ENCODE measurements at regions not wholly inside any gene's neighbourhood (a gene's known extent, or its start where the extent isn't known, plus 50 kb on each side); places are given as distances from the start of the nearest gene placed in this dataset.
A peak's percentile ranks its signal among the peaks of the same experiment; 100 is the strongest.

DNA sequence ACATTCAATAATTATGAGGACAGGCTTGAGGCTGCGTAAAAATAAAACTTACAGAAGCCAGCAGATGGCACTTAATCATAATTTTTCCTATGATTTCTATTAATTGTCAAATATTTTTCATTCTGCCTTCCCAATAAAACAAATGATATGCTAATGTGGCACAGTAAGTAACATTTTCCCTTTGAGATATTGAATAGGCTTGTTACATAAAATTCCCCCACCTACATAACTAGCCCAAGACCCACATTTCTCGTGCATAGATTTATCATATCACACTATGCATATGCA lies 55.4 kb upstream of the PTGFRN start:
- H3K4me3 ChIP-seq (replicated peaks; ENCODE audit: low read depth, low read length) = no peak overlapping the region
- DNase-seq (ENCODE audit: low read depth) = peak; percentile 40
- TF ChIP-seq, protein P1, sequence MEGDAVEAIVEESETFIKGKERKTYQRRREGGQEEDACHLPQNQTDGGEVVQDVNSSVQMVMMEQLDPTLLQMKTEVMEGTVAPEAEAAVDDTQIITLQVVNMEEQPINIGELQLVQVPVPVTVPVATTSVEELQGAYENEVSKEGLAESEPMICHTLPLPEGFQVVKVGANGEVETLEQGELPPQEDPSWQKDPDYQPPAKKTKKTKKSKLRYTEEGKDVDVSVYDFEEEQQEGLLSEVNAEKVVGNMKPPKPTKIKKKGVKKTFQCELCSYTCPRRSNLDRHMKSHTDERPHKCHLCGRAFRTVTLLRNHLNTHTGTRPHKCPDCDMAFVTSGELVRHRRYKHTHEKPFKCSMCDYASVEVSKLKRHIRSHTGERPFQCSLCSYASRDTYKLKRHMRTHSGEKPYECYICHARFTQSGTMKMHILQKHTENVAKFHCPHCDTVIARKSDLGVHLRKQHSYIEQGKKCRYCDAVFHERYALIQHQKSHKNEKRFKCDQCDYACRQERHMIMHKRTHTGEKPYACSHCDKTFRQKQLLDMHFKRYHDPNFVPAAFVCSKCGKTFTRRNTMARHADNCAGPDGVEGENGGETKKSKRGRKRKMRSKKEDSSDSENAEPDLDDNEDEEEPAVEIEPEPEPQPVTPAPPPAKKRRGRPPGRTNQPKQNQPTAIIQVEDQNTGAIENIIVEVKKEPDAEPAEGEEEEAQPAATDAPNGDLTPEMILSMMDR (IDR thresholded peaks at IDR 0.05; ENCODE audit: low read length, missing control alignments) = peak; percentile 17

DNA sequence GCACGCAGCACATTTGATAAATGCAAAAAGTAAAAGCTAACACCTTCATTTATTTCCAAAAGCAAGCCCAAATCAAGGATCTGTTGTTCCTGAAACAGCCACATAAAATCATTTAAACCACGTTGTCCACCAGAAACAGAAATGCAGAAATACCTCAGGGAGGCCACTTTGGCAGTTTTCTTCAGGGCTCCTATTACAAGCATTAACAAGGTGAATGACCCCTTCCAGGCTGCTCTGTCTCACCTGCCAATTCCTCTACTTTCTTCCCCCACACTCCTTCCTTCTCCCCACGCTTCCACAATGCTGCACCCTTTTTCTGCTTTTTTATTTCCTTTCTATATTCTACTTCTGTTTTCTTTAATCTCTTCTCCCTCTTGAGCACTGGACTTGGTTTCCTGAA lies 55.0 kb upstream of the PTGFRN start:
- H3K4me3 ChIP-seq (replicated peaks; ENCODE audit: low read depth, low read length) = no peak overlapping the region
- TF ChIP-seq, protein P1 (IDR thresholded peaks at IDR 0.05; ENCODE audit: low read length, missing control alignments) = no peak
- no peak for DNase-seq (ENCODE audit: low read depth)

DNA sequence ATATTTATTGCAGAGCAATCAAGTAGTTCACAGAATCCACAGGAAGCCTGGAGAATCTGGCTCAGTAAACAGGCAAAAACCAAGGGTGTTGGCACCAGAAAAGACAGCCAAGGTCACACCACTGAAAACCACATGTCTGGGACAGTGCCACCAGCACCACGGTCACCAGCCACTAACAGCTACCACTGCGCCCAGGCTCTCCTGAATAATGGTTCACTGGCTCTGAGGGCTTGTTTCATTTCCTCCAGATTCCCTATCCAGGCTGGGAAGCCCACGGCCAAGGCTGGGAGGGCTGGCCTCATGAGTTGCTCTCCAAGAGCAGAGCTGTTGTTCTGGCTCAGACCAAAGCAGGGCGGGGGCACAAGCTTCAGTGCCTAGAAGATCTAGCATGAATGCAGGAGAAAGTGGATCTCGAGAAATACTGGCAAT lies 54.5 kb upstream of the PTGFRN start:
- TF ChIP-seq, protein P1 (IDR thresholded peaks at IDR 0.05; ENCODE audit: low read length, missing control alignments) = no peak
- no peak overlapping the region for H3K4me3 ChIP-seq (replicated peaks; ENCODE audit: low read depth, low read length)
- DNase-seq (ENCODE audit: low read depth) = no peak

DNA sequence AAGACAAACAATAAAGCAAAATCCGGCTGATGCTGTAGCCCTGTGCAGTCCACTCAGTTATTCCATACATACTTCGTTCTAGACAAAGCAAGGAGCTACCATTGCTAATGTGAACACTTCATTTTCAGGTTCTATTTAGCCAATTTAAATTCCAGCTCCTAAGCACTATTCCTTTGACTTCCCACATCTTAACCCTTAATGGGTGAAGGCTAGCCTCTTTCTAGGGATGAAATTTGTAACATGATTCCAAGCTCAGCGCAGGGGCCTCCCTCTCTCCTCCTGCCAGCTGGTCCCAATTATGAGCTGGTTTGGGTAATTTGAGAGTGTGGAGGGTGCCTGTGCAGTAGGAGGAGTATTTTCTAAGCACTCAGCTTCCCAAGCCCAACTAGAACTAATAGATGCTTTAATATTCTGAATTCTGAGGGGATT lies 53.9 kb upstream of the PTGFRN start:
- peak; percentile 42 for DNase-seq (ENCODE audit: low read depth)
- TF ChIP-seq, protein P1 (IDR thresholded peaks at IDR 0.05; ENCODE audit: low read length, missing control alignments) = no peak
- no peak overlapping the region for H3K4me3 ChIP-seq (replicated peaks; ENCODE audit: low read depth, low read length)

DNA sequence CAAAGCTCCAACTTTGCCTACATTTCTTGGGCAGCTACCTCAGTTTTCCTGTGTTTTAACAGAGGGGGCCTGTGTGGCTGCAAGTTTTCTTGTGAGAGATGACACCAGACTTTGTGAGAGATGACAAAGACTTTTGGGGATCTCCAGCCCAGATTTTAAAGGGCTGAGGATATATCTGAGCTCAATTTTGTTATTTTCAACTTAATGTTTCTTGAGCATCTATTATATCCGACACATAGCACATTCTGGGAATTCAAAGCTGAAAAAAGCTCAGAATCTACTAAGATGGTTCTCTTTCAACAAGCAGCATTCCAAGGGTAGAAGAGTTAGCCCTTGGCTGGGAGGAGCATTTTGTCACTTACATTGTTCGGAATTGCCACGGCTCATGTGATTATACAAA lies 53.4 kb upstream of the PTGFRN start:
- no peak overlapping the region for H3K4me3 ChIP-seq (replicated peaks; ENCODE audit: low read depth, low read length)
- no peak for DNase-seq (ENCODE audit: low read depth)
- TF ChIP-seq, protein P1 (IDR thresholded peaks at IDR 0.05; ENCODE audit: low read length, missing control alignments) = no peak

DNA sequence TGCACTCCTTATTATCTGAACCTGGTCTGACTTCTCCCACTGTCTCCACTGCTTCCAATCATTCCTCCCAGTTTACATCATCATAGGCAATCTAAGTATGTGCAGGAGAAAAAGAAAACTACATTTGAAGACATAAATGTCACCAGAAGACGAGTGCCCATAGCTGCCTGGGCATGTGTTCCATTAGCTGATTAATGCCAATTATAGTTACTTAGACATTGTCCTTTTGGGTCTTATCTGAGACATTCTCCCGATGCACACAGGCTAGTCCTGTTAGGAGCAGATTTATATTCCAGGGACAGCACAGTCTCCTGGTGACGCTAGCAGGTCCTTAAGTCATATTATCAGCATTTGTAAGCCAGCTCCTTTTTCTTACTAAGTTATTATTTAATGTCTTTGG lies 52.6 kb upstream of the PTGFRN start:
- no peak for DNase-seq (ENCODE audit: low read depth)
- TF ChIP-seq, protein P1 (IDR thresholded peaks at IDR 0.05; ENCODE audit: low read length, missing control alignments) = no peak
- no peak overlapping the region for H3K4me3 ChIP-seq (replicated peaks; ENCODE audit: low read depth, low read length)
